Thyroid gland (tissue), 4 donors: ENCODE measurements at regions not wholly inside any gene's neighbourhood (a gene's known extent, or its start where the extent isn't known, plus 50 kb on each side); places are given as distances from the start of the nearest gene placed in this dataset.

Experiments used
- CTCF ChIP-seq, 6 experiments: fragments of 200-600 bp in 3 of 6; fragments of 450-650 bp in 3 of 6; sonication (generic) in 3 of 6; IDR thresholded peaks; one replicate each; pipeline ENCODE4 v1.5.1; 2016 to 2019; ENCODE audit warnings: antibody characterized with exemption in 6 of 6, mild to moderate bottlenecking in 2 of 6, inconsistent platforms in 1 of 6, moderate library complexity in 1 of 6
- POLR2A ChIP-seq, 2 donors: fragments of 450-650 bp; IDR thresholded peaks; one replicate each; pipeline ENCODE4 v1.6.1; 2017; ENCODE audit warnings: antibody characterized with exemption in 2 of 2, mild to moderate bottlenecking in 2 of 2, moderate library complexity in 1 of 2

DNA sequence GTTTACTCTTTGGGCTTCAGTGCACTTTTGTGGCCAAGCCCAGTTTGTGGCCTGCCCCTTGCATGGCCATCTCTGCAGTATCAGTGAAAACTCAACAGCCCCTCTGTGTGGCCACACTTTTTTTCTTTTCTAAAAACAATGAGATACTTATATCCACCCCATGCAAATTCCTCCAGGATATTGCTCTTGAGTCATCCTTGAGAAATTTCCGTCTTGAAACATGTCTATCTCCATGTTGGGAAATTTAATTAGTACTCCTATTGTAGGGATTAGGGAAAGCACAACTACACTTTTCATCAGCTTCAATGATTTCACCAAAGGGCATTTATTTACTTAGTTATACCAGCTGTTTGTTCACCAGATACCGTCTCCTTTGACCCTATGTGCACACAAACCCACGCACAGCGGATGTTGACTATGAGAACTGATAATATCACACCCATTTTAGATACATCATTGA is 993.1 kb downstream of the TSN start:
- no peak for TF ChIP-seq CTCF (IDR thresholded peaks at IDR 0.05)
- no peak for TF ChIP-seq POLR2A (IDR thresholded peaks at IDR 0.05)
